ENCODE measurements at regions not wholly inside any gene's neighbourhood (a gene's known extent, or its start where the extent isn't known, plus 50 kb on each side); places are given as distances from the start of the nearest gene placed in this dataset.

DNA sequence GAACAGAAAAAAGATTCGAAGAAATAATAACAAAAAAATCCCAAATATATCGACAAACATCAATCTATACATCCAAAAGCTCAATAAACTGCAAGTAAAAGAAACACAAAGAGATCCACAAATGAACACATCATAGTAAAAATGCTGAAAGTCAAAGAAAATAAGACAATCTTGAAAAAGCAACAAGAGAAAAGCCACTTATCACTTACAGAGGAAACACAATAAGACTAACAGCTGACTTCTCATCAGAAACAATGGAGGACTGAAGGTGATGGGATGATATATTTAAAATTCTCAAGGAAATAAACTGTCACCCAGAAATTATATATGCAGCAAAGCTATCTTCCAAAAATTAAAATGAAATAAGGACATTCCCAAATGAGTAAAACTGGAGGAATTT is 140.3 kb downstream of the NDUFA10 start:
- DNase-seq (ENCODE audit: low spot score): no peak
- intact Hi-C loops (cut with DNase I): loop anchor here in 1 of 2 donors (10.0 kb wide), 1 partner anchor 490 kb away; no protein-coding TSS in a partner anchor

DNA sequence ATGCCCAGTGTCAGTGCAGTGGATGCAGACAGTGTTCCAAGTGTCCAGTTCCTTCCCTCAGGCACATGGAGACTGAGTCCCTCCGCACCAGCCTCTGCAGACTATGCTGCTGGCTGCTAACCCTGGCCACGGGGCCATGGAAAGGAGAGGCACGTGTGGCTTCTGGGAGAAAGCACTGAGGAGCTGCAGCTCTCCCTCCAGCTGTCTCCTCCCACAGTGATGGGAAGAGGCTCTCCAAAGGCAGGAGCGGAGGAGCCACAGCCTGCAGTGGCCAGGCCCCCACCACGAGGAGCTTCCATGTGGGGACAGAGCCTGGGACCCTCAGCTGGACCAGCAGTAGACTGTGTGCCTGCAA is 141.1 kb downstream of the NDUFA10 start:
- intact Hi-C loops (cut with DNase I): loop anchor here in 1 of 2 donors (10.0 kb wide), 1 partner anchor 489 kb away; no protein-coding TSS in a partner anchor
- peak; percentile 42 for DNase-seq (ENCODE audit: low spot score)

DNA sequence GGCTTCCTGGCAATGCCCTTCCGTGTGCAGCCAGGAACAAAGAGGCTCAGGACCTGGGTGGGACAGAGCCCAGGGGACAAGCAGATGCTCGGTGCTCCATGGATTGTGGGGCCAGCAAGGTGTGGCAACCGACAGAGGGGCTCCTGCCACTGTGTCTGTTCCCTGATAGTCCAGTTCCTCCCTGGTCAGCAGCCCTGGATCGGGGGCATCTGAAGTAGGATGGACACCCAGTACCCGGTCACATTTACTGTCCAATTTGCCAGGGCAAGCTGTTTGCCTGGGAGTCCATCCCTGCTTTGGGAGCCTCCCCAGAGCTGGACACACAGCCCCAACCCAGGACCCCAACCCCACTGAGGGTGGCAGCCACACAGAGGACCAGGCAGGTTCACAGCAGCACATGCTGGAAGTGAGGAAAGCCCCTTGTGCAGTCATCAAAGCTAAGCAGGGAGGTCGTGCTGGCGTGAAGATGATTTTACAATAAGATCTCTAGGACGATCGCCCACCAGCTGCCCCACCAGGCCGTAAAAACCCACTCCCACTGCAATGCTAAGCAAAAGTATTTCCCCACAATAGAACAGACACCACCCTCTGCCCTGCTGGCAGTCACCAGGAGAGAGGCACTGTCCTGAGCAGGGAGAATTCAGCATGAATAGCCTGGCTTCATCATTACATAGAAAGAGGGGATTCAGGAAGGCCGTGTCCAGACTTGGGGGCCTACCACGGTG is 141.7 kb downstream of the NDUFA10 start:
- intact Hi-C loops (cut with DNase I): loop anchor here in 1 of 2 donors (10.0 kb wide), 1 partner anchor 489 kb away; no protein-coding TSS in a partner anchor

DNA sequence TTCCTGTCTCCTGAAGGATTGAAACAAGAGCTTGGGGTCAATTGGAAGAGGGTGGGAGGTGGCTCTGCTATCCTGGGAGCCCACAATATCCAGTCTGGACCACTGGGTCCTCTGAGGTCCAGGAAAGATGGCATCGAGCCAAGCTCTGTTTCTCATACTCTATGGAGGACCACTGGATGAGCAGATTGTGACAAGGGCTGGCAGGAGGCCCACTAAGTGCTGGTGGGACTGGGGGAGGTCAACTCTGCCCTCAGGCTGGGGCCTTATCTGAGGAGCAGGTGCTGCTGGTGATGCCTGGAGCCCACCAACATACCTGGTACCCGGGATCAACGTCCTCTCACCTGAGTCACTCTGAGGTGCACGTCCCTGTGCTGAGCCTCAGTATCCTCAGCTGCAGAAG is 142.4 kb downstream of the NDUFA10 start:
- intact Hi-C loops (cut with DNase I): loop anchor here in 1 of 2 donors (10.0 kb wide), 1 partner anchor 488 kb away; no protein-coding TSS in a partner anchor
- peak; percentile 77 for DNase-seq (ENCODE audit: low spot score)

More for the DNA sequence above, 141.7 kb downstream of the NDUFA10 start:
- peak; percentile 54 for DNase-seq (ENCODE audit: low spot score)

DNA sequence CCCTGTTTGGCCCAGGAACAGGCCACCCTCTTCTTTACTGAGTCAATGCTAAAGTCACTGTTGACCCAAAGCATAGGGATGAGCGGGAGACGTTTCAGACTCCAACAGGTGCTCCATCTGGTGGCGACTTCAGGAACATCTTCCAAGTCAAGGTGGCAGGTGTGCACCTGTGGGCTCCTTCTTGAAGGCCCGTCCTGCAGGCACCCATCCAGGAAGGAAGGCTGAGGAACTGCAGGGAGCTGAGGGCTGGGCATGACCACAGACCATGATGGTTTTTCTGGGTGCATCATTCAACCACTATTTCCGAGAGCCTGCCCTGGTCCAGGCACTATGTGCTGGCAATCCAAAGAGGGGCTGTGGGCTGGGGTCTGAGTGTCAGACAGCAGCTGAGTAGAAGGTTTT is 142.8 kb downstream of the NDUFA10 start:
- DNase-seq (ENCODE audit: low spot score): peak; percentile 79
- intact Hi-C loops (cut with DNase I): loop anchor here in 1 of 2 donors (10.0 kb wide), 1 partner anchor 488 kb away; no protein-coding TSS in a partner anchor

DNA sequence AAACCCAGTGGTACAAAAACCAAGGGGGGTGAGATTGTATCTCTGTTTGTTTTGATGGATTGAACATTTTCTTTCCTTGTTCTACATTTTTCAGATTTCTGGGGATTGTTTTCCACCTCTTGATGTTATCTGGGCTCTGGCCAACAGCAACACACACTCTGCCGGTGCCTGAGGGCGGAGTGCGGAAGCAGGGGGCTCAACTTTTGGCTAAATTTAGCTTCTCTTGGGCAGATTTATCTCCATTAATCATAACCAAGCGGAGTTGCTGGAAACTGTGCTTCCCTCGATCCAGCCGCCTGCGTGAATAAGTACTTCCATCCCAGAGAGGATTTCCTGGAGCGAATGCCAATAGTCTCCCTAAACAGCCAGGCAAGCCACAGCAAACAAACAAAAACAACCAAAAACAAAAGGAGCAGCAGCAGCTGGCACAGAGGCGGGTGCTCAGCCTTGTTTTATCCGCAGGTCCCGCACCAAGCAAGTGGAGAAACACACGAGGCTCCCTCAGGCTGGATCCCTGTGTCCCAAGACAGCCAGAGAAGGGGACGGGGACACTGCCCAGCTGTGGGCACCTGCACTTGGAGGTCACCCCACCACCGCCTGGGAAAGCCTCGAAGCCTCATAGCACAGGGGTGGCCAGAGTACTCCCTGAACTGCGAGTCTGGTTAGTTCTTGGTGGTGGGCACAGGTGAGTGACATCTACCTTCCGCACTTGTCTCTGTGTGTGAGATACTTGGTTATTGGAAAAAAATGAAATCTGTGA is 143.4 kb downstream of the NDUFA10 start:
- intact Hi-C loops (cut with DNase I): loop anchor here in 1 of 2 donors (10.0 kb wide), 1 partner anchor 487 kb away; no protein-coding TSS in a partner anchor
- DNase-seq (ENCODE audit: low spot score): peak; percentile 81

DNA sequence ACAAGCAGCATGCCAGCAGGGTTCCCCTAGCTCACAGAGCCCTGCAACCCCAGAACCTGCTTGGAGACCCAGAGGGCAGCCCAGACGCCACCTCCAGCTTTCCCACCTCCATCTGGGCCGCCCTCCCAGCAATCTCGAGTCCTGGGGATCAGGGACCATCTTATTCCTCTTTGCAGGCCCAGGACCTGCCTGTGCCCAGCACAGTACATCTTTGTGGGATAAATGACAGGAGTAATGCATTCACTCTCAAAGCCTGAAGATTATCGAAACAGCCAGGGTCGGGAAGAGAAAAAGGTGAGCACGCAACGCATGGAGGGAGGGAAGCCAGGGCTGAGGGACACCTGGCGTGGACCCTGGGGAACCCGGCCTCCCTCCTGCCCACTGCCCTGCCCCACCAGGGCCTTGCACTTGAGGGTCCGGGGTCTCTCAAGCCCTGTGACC is 144.1 kb downstream of the NDUFA10 start:
- intact Hi-C loops (cut with DNase I): loop anchor here in 1 of 2 donors (10.0 kb wide), 1 partner anchor 486 kb away; no protein-coding TSS in a partner anchor
- peak; percentile 64 for DNase-seq (ENCODE audit: low spot score)

DNA sequence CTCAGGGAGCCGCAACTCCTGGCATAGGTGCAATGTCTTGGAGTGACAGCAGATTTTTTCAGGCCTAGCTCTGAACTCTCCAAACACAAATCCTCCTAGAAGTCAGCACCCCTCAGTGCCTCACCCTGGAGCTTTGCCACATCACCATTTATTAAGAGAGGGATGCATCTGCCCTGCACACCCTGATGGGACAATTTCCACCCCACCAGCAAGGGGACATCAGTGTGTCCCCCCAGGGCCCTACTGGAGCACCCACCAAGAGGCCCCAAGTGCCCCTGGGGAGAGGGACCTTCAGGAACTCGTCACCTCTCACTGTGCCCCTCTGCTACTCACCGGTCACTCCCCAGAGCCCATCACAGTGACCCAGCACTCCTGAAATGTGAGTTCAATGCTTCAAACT is 144.7 kb downstream of the NDUFA10 start:
- peak; percentile 44 for DNase-seq (ENCODE audit: low spot score)
- intact Hi-C loops (cut with DNase I): loop anchor here in 1 of 2 donors (10.0 kb wide), 1 partner anchor 486 kb away; no protein-coding TSS in a partner anchor

DNA sequence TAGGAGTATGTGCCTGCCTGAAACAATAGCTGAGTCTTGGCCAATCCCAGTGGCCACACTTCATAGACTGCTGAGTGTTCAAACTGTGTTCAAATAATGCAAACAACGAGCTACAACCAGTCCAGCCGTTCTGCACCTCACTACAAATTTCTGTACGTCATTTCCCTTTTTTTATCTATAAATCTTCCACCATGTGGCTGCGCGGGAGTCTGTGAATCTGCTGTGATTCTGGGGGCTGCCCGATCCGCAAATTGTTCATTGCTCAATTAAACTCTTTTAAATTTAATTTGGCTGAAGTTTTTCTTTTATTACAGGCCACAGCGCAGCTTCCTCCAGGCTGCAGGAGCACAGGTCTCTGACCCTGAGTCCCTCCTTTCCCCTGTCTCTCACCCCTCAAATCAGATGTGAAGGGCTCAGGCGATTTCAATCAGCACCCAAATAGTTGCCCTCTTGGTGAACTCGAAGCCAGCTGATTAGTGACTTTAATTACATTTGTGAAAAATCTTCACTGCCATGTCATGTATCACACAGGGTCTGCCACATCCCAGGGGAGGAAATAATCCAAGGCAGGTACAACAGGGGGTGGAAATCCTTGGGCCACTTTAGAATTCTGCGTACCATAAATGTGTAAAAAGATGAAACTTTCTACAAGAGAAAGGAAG is 145.6 kb downstream of the NDUFA10 start:
- peak; percentile 35 for DNase-seq (ENCODE audit: low spot score)
- intact Hi-C loops (cut with DNase I): loop anchor here in 1 of 2 donors (10.0 kb wide), 1 partner anchor 485 kb away; no protein-coding TSS in a partner anchor

DNA sequence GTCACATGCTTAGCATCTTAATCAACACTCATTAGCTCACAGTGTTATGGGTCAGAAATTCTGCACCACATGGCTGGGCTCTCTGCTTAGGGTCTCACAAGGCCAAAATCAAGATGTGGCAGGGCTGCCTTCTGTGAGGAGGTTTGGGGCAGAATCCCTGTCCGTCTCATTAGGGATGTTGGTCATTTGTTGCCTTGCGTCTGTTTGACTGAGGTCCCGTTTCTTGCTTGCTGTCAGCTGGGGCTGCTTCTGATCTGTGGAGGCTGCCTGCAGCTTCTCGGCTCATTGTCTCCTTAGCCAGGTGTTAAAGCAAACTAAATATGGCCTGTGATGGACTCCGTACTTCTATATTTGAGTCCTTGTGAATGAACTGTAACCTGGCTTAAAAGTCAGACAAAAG is 146.5 kb downstream of the NDUFA10 start:
- peak; percentile 16 for DNase-seq (ENCODE audit: low spot score)
- intact Hi-C loops (cut with DNase I): no loop called here

DNA sequence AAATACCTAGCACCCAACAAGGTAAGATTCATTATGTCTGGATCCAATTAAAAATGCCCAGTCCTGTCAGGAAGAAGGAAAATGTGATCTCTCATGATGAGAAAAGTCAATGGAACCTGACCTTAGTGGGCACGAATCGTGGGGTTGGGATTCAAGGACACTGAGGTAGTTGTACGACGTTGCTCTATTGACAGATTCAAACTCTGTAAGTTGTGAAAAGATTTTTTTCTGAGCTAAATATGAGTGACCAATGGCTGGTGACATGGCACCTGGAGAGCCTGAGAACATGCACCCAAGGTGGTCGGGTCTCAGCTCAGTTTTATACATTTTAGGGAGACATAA is 148.2 kb downstream of the NDUFA10 start:
- DNase-seq (ENCODE audit: low spot score): peak; percentile 15

DNA sequence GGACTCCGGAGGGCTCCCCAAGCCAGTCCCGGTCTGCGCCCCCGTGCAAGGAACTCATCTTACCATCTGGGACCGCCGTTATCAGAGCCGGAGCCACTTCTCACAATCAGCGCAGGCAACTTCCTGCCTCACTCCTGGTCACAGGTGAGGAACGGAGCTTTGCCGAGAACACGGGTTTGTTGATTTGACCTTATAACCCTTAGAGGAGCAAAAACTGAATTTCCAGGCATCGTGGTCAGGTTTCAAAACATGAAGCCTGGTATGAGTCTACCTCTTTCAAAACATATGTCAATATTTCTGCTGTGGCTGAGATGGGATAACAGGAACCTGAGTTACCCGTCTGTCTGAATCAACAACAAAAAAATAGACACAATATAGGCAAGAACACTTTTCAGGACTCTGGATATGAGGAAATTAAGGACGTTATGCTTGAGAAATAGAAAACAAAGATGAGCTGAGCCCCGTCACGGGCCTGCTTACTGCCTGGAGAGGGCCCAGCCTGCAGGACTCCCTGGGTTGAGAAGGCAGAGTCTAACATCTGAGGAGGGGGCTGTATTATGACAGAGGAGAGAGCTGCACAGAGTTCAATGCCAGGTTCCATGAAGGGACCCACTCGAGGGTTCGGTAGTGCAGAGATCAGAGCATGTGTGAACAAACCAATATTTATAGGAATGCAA is 148.7 kb downstream of the NDUFA10 start:
- intact Hi-C loops (cut with DNase I): no loop called here
- DNase-seq (ENCODE audit: low spot score): peak; percentile 54

More for the DNA sequence above, 148.2 kb downstream of the NDUFA10 start:
- intact Hi-C loops (cut with DNase I): no loop called here

DNA sequence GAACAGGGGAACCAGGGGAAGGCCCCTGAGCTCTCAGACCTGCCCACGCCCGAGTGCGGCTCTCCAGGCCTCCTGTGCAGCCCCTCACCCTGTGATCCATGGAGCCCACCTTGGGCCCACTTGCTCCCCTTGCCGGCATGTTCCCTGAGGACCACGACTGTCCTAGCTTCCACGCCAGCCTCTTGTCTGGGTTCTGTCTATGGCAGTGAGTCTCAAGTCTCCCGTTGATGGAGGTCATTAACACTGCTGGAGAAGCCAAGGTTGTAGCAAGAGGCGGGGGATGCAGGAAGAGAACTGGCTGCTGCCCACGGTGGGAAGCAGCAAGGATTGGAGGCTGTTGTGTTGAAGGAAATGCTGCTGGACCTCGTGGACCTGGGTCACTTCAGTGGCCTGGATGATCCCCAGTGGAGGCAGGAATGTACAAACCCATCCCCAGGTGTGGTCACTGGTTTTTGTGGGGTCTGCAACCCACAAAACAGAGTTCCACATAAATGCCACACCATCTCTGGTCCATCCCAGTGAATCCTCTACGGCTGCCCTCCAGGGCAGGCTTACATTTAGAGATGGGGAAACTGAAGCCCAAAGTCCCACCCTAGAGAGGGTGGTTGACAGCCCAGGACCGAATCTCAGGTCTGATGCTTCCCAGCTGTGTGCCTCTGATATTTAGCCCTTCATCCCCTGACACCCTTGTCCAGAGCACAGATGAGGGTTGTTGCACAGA is 150.3 kb downstream of the NDUFA10 start:
- intact Hi-C loops (cut with DNase I): no loop called here
- peak; percentile 41 for DNase-seq (ENCODE audit: low spot score)

DNA sequence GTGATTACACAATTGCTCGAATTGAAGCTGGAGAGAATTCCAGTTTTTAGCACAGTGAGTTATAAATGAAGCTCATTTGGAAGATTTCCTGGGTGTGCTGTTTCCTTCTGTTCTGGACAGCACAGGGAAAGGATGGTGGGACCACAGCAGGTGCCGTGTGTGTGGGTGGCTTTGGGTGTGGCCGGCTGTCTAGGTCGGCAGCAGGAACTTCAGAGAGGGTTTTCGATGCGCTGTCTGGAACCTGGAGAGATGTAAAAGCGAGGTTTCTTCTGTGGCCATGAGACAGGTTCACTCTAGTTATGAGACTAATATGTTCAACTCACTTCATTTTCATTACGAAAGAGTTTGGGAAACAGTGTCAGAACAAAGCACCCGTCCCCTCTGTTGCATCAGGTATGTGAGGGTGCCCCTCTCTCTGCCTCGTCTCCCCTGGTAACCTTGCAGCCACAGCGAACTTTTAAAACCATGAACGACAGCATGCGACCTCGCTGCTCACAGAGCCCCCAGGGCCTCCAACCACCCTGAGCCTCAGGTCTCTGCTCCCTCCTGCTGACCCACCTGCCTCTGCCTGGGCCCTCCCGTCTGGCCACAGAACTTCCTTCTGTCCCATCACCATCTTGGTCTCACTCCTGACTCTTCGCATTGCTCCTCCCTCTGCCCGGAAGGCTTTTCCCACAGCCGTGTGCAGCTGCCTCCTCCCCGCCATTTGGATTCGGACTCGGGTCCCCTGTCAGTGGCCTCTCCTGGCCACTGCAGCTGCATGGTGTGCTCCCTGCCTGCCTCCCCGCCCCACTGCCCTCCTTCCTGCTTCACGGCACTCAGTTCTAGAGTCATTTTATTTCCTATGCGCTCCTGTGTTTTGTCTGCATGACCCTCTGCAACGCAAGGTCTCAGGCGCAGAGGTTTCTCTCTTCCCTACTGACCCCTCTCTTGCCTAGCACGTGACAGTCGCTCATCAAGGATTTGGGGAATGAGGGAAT is 151.2 kb downstream of the NDUFA10 start:
- DNase-seq (ENCODE audit: low spot score): peak; percentile 50
- intact Hi-C loops (cut with DNase I): no loop called here

DNA sequence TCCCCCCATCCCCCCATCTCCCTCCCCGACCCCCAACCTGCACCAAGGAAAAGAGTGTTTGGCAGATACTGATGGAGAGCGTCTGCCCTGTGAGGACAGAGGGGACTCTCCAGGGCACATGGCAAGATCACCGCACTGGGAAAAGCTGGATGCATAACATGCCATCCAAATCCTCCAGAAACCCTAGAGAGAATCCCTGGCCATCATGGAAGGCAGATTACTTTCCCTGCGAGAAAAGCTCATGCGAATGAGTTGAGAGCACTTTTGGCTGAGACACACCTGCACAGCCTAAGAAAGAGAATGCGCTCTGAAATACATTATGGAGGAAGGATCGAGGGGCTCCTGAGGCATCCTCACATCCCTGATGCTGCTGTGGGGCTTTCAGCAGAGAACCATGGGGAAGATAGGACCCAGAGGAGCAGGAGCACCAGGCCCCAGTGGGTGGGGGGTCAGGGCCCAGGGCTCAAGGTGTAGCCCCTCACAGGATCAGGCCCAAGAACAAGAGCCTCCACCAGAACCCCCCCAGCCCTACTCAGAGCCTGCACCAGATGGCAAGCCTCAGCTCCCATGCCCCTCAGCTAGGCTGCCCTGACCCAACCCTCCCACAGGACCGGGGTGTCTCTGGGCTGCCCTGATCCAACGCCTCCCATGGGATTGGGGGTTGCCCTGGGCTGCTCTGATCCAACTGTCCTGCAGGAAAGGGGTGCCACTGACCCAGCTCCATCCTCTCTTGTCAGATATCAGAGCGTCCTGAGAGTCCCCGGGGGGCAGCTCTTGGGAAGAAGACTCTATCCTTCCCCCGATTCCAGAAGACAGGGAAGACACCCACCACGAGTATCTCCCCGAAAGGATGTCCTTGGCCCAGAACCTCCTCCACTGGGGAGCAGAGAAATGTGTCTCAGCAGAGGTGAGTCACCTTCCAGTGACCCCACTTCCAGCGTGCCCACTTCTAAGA is 153.4 kb downstream of the NDUFA10 start:
- intact Hi-C loops (cut with DNase I): no loop called here
- DNase-seq (ENCODE audit: low spot score): peak; percentile 60

DNA sequence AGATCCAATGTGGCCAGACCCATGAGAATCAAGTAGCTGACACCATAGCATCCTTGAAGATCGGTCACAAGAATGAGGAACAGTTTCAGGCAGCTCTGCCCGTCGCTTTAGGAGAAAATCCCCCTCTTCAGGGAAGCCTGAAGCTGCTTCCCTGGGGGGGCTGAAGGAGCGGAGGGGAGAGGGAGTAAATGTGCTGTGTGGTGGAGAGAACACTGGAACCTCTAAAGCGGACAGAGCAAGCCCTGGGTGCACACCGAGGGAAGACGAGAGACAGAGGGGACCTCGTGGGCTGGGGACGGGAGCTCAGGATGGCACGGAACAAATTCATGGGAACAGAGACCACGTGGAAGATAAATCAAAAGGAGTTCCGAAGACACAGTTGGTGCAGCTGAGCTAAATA is 154.3 kb downstream of the NDUFA10 start:
- DNase-seq (ENCODE audit: low spot score): peak; percentile 56
- intact Hi-C loops (cut with DNase I): no loop called here

All from posterior vena cava (tissue), 2 donors.